Sigmoid colon (tissue), 6 donors: ENCODE measurements at regions not wholly inside any gene's neighbourhood (a gene's known extent, or its start where the extent isn't known, plus 50 kb on each side); places are given as distances from the start of the nearest gene placed in this dataset.

Source experiments
- DNase-seq: peaks from one replicate; pipeline ENCODE4 v3.0.0-alpha.2; 2019
- H3K27ac ChIP-seq, 4 donors: fragments of 200-600 bp; sonication (generic); one replicate each; pipeline ENCODE4 v1.5.1; 2016 to 2019; ENCODE audit warnings: mild to moderate bottlenecking in 1 of 4
- H3K27me3 ChIP-seq, 3 donors: fragments of 200-600 bp; sonication (generic); one replicate each; pipeline ENCODE4 v1.5.1; 2019; ENCODE audit warnings: mild to moderate bottlenecking in 1 of 3
- H3K36me3 ChIP-seq, 4 donors: fragments of 200-600 bp; sonication (generic); one replicate each; pipeline ENCODE4 v1.5.1; 2016 to 2019
- H3K4me1 ChIP-seq, 4 donors: fragments of 200-600 bp; sonication (generic); one replicate each; pipeline ENCODE4 v1.5.1; 2017 to 2019
- H3K4me3 ChIP-seq, 4 donors: fragments of 200-600 bp; sonication (generic); one replicate each; pipeline ENCODE4 v1.5.1; 2017 to 2019; ENCODE audit warnings: mild to moderate bottlenecking in 2 of 4, moderate library complexity in 1 of 4
- H3K9me3 ChIP-seq, 4 donors: fragments of 200-600 bp in 3 of 4; sonication (generic) in 3 of 4; one replicate each; pipeline versions ENCODE4 v1.5.1 to v1.6.1; 2013 to 2019
- CTCF ChIP-seq, 4 experiments: fragments of 450-650 bp in 3 of 4; fragments of 200-600 bp in 1 of 4; IDR thresholded peaks; one replicate each; pipeline ENCODE4 v1.5.1; 2016 to 2019; ENCODE audit warnings: antibody characterized with exemption in 4 of 4, mild to moderate bottlenecking in 3 of 4, moderate library complexity in 2 of 4
- EP300 ChIP-seq, 4 donors: sonication (generic); formaldehyde crosslinking; IDR thresholded peaks; one replicate each; pipeline ENCODE4 v1.6.1; 2017; ENCODE audit warnings: antibody characterized with exemption in 4 of 4
- POLR2A ChIP-seq, 2 donors: fragments of 450-650 bp; IDR thresholded peaks; one replicate each; pipeline ENCODE4 v1.6.1; 2016; ENCODE audit warnings: antibody characterized with exemption in 2 of 2, mild to moderate bottlenecking in 2 of 2, moderate library complexity in 2 of 2
- POLR2AphosphoS5 ChIP-seq, 4 donors: sonication (generic); formaldehyde crosslinking; IDR thresholded peaks; one replicate each; pipeline ENCODE4 v1.6.1; 2017; ENCODE audit warnings: antibody characterized with exemption in 4 of 4
- WGBS, 2 donors: extraction: QIAGEN DNeasy Blood & Tissue Kit; methylation state at CpG; one replicate each; pipeline ENCODE4 v1.1.7; 2013; 5-methylcytosine and 5-hydroxymethylcytosine counted together
- intact Hi-C: fragments of 100-400 bp; cut with DNase I; formaldehyde crosslinking; loops from one replicate; pipeline ENCODE4 v1.15.1; 2023
- donor health status: healthy with polysubstance abuse.
- donor health status: healthy.

GRCh38 chr5:133877351-133878235 lies 90.8 kb downstream of the C5orf15 start:
- TF ChIP-seq POLR2AphosphoS5 (IDR thresholded peaks at IDR 0.05): no peak
- TF ChIP-seq EP300 (IDR thresholded peaks at IDR 0.05): no peak
- TF ChIP-seq POLR2A (IDR thresholded peaks at IDR 0.05): no peak
- TF ChIP-seq CTCF (IDR thresholded peaks at IDR 0.05): no peak
- Histone ChIP-seq H3K36me3 (no peaks in the 10 kb centered on the region), H3K4me1 (no peaks in the 10 kb centered on the region), H3K9me3 (no peaks in the 10 kb centered on the region), H3K4me3 (no peak overlapping the region), H3K27ac (no peak overlapping the region), H3K27me3 (no peaks in the 10 kb centered on the region)
- intact Hi-C loops: no loop called here
- no peak for DNase-seq
- WGBS, 2 donors: 80 to 86% methylated on average over 10 of the region's 10 CpGs

- no peak for TF ChIP-seq POLR2AphosphoS5 (IDR thresholded peaks at IDR 0.05)
- TF ChIP-seq POLR2A (IDR thresholded peaks at IDR 0.05): no peak
- TF ChIP-seq EP300 (IDR thresholded peaks at IDR 0.05): no peak
- TF ChIP-seq CTCF (IDR thresholded peaks at IDR 0.05): no peak
- H3K9me3 ChIP-seq: no peaks in the 10 kb centered on the region
- intact Hi-C loops: no loop called here
- H3K36me3 ChIP-seq: no peaks in the 10 kb centered on the region
- whole genome bisulfite sequencing, 2 donors: 85 to 89% methylated on average over 3 of the region's 3 CpGs
- DNase-seq: no peak
- no peak overlapping the region for H3K4me3 ChIP-seq
- no peaks in the 10 kb centered on the region for H3K27me3 ChIP-seq
- H3K4me1 ChIP-seq: no peaks in the 10 kb centered on the region
- H3K27ac ChIP-seq: no peak overlapping the region
Measured at GRCh38 chr5:133876266-133876665, 92.2 kb downstream of the C5orf15 start.

GRCh38 chr5:133875179-133875578 lies 93.2 kb downstream of the C5orf15 start:
- H3K4me1 ChIP-seq: peaks cover 0 to 6% (median 0%) of the 10 kb centered on the region in 4 donors
- intact Hi-C loops: no loop called here
- no peak overlapping the region for H3K27ac ChIP-seq
- H3K36me3 ChIP-seq: no peaks in the 10 kb centered on the region
- no peak for DNase-seq
- H3K4me3 ChIP-seq: no peak overlapping the region
- H3K9me3 ChIP-seq: no peaks in the 10 kb centered on the region
- H3K27me3 ChIP-seq: no peaks in the 10 kb centered on the region
- WGBS, 2 donors: 94 to 96% methylated on average over 1 of the region's 1 CpG
- TF ChIP-seq EP300 (IDR thresholded peaks at IDR 0.05): no peak
- TF ChIP-seq POLR2A (IDR thresholded peaks at IDR 0.05): no peak
- TF ChIP-seq CTCF (IDR thresholded peaks at IDR 0.05): no peak
- no peak for TF ChIP-seq POLR2AphosphoS5 (IDR thresholded peaks at IDR 0.05)

- H3K4me3 ChIP-seq: no peak overlapping the region
- no peaks in the 10 kb centered on the region for H3K36me3 ChIP-seq
- 64 to 66% methylated on average over 2 of the region's 2 CpGs for WGBS, 2 donors
- TF ChIP-seq CTCF (IDR thresholded peaks at IDR 0.05): no peak
- no peak for TF ChIP-seq POLR2A (IDR thresholded peaks at IDR 0.05)
- no peak for TF ChIP-seq POLR2AphosphoS5 (IDR thresholded peaks at IDR 0.05)
- no peak for TF ChIP-seq EP300 (IDR thresholded peaks at IDR 0.05)
- H3K4me1 ChIP-seq: peaks cover 0 to 14% (median 0%) of the 10 kb centered on the region in 4 donors
- intact Hi-C loops: no loop called here
- H3K27me3 ChIP-seq: no peaks in the 10 kb centered on the region
- no peaks in the 10 kb centered on the region for H3K9me3 ChIP-seq
- no peak for DNase-seq
- no peak overlapping the region for H3K27ac ChIP-seq
Measured at GRCh38 chr5:133873449-133873848, 95.0 kb downstream of the C5orf15 start.
